DOHH2 (cell line): ENCODE measurements at regions not wholly inside any gene's neighbourhood (a gene's known extent, or its start where the extent isn't known, plus 50 kb on each side); places are given as distances from the start of the nearest gene placed in this dataset.

Experiments
- CTCF ChIP-seq: fragments of 200-600 bp; sonication (generic); IDR thresholded peaks from one replicate; pipeline ENCODE4 v1.5.1; 2014; ENCODE audit warnings: antibody characterized with exemption, mild to moderate bottlenecking, low read depth, low read length; ENCODE audit not compliant: poor library complexity, severe bottlenecking
- EZH2phosphoT487 ChIP-seq: fragments of 200-600 bp; sonication (generic); IDR thresholded peaks from 2 replicates; pipeline ENCODE4 v1.6.1; 2017; ENCODE audit warnings: borderline replicate concordance, mild to moderate bottlenecking, antibody characterized with exemption, low read length, moderate library complexity, mixed read lengths

- no peak for TF ChIP-seq CTCF
- TF ChIP-seq EZH2phosphoT487 = no peak
Measured at GRCh38 chr22:22073769-22074561, 91.4 kb upstream of the TOP3B start.
